GM19238 (cell line): ENCODE measurements at regions not wholly inside any gene's neighbourhood (a gene's known extent, or its start where the extent isn't known, plus 50 kb on each side); places are given as distances from the start of the nearest gene placed in this dataset.

Experiments used
- DNase-seq: peaks from one replicate; pipeline ENCODE4 v3.0.0; 2011; ENCODE audit warnings: low spot score; ENCODE audit not compliant: insufficient read length

- no peak for DNase-seq
Observed at GRCh38 chr4:185893500-185893899, 81.5 kb upstream of the SORBS2 start.

- DNase-seq, result no peak
Observed at GRCh38 chr4:185894481-185894880, 82.5 kb upstream of the SORBS2 start.

- DNase-seq, result no peak
Observed at GRCh38 chr4:185895351-185895750, 83.4 kb upstream of the SORBS2 start.

GRCh38 chr4:185895866-185896265 lies 83.9 kb upstream of the SORBS2 start:
- DNase-seq, result no peak

GRCh38 chr4:185896817-185897488 lies 85.0 kb upstream of the SORBS2 start:
- no peak for DNase-seq

GRCh38 chr4:185898413-185898812 lies 86.4 kb upstream of the SORBS2 start:
- no peak for DNase-seq

- no peak for DNase-seq
Observed at GRCh38 chr4:185899833-185900232, 87.8 kb upstream of the SORBS2 start.

GRCh38 chr4:185902654-185903053 lies 90.7 kb upstream of the SORBS2 start:
- DNase-seq, result no peak

- no peak for DNase-seq
Observed at GRCh38 chr4:185903205-185903604, 91.2 kb upstream of the SORBS2 start.

- no peak for DNase-seq
Observed at GRCh38 chr4:185904381-185904780, 92.4 kb upstream of the SORBS2 start.

- no peak for DNase-seq
Observed at GRCh38 chr4:185909972-185910371, 98.0 kb upstream of the SORBS2 start.

GRCh38 chr4:185911556-185912064 lies 99.6 kb upstream of the SORBS2 start:
- DNase-seq, result no peak

- no peak for DNase-seq
Observed at GRCh38 chr4:185912779-185913178, 100.8 kb upstream of the SORBS2 start.

GRCh38 chr4:185914583-185915199 lies 102.7 kb upstream of the SORBS2 start:
- no peak for DNase-seq

GRCh38 chr4:185915271-185915670 lies 103.3 kb upstream of the SORBS2 start:
- DNase-seq, result no peak

- no peak for DNase-seq
Observed at GRCh38 chr4:185915817-185916216, 103.8 kb upstream of the SORBS2 start.

- DNase-seq, result no peak
Observed at GRCh38 chr4:185916231-185916630, 104.2 kb upstream of the SORBS2 start.

GRCh38 chr4:185916683-185917082 lies 104.7 kb upstream of the SORBS2 start:
- no peak for DNase-seq

- DNase-seq, result no peak
Observed at GRCh38 chr4:185919107-185919506, 107.1 kb upstream of the SORBS2 start.

- no peak for DNase-seq
Observed at GRCh38 chr4:185920171-185920570, 108.2 kb upstream of the SORBS2 start.

GRCh38 chr4:185920691-185921260 lies 108.8 kb upstream of the SORBS2 start:
- DNase-seq, result no peak
